Activated CD8-positive, alpha-beta memory T cell treated with anti-CD3 and anti-CD28 coated beads for 48 hours (primary cell): ENCODE measurements at regions not wholly inside any gene's neighbourhood (a gene's known extent, or its start where the extent isn't known, plus 50 kb on each side); places are given as distances from the start of the nearest gene placed in this dataset.
"Not testable (repeated sequence)": the region's sequence is repeated elsewhere in the genome, so short reads cannot be mapped to it uniquely, and the experiment has no call there.

Source experiments
- DNase-seq, 3 experiments: peaks; one replicate each; pipeline ENCODE4 v3.0.0-alpha.2; 2020; ENCODE audit warnings: low read depth in 2 of 3, low spot score in 2 of 3

- no peak for DNase-seq
These were observed 497.0 kb upstream of the TUSC1 start for GRCh38 chr9:26175264-26175663.

GRCh38 chr9:26172301-26172700, 494.1 kb upstream of the TUSC1 start:
- DNase-seq = no peak

- no peak for DNase-seq
These were observed 493.4 kb upstream of the TUSC1 start for GRCh38 chr9:26171691-26172090.

GRCh38 chr9:26170190-26170589, 491.9 kb upstream of the TUSC1 start:
- DNase-seq = no peak

GRCh38 chr9:26169708-26170107, 491.5 kb upstream of the TUSC1 start:
- DNase-seq = no peak

GRCh38 chr9:26166537-26166936, 488.3 kb upstream of the TUSC1 start:
- DNase-seq = no peak

GRCh38 chr9:26165426-26165825, 487.2 kb upstream of the TUSC1 start:
- DNase-seq = no peak

- DNase-seq = no peak
These were observed 485.7 kb upstream of the TUSC1 start for GRCh38 chr9:26163931-26164330.

- no peak for DNase-seq
These were observed 481.5 kb upstream of the TUSC1 start for GRCh38 chr9:26159575-26160392.

GRCh38 chr9:26158631-26159150, 480.4 kb upstream of the TUSC1 start:
- DNase-seq = no peak

GRCh38 chr9:26157411-26157810, 479.2 kb upstream of the TUSC1 start:
- DNase-seq = no peak

GRCh38 chr9:26152350-26152749, 474.1 kb upstream of the TUSC1 start:
- no peak for DNase-seq

- no peak for DNase-seq
These were observed 469.9 kb upstream of the TUSC1 start for GRCh38 chr9:26148128-26148527.

GRCh38 chr9:26145938-26146337, 467.7 kb upstream of the TUSC1 start:
- DNase-seq = no peak

GRCh38 chr9:26142631-26143030, 464.4 kb upstream of the TUSC1 start:
- DNase-seq = no peak

GRCh38 chr9:26142201-26142600, 464.0 kb upstream of the TUSC1 start:
- DNase-seq = no peak

- DNase-seq = no peak
These were observed 455.3 kb upstream of the TUSC1 start for GRCh38 chr9:26133537-26133936.

GRCh38 chr9:26132746-26133312, 454.6 kb upstream of the TUSC1 start:
- no peak for DNase-seq

GRCh38 chr9:26131886-26132285, 453.6 kb upstream of the TUSC1 start:
- DNase-seq = no peak

- no peak for DNase-seq
These were observed 451.0 kb upstream of the TUSC1 start for GRCh38 chr9:26129217-26129616.

- DNase-seq = no peak
These were observed 447.4 kb upstream of the TUSC1 start for GRCh38 chr9:26125693-26126092.

GRCh38 chr9:26116085-26116484, 437.8 kb upstream of the TUSC1 start:
- DNase-seq = not testable (repeated sequence)

- DNase-seq = no peak
These were observed 434.5 kb upstream of the TUSC1 start for GRCh38 chr9:26112724-26113123.
